CD4-positive, alpha-beta T cell (primary cell): ENCODE measurements at regions not wholly inside any gene's neighbourhood (a gene's known extent, or its start where the extent isn't known, plus 50 kb on each side); places are given as distances from the start of the nearest gene placed in this dataset.

Experiments used
- ATAC-seq: fragments of 200-7000 bp; cut with Tn5 transposase; one replicate; pipeline ENCODE4 v1.10.0; 2022; ENCODE audit warnings: mild to moderate bottlenecking; ENCODE audit not compliant: poor library complexity
- CTCF ChIA-PET: fragments of 350-600 bp; sonication (Branson Sonifier 250); formaldehyde crosslinking; loops from one replicate; lab custom pipeline; 2021; ENCODE audit warnings: antibody characterized with exemption, inconsistent platforms; lab: Charles Lee
- POLR2A ChIA-PET: fragments of 350-600 bp; sonication (Branson Sonifier 250); formaldehyde crosslinking; loops from one replicate; lab custom pipeline; 2021; ENCODE audit warnings: antibody characterized with exemption, inconsistent platforms; lab: Charles Lee
- DNase-seq, 14 experiments: peaks; one replicate each; pipeline ENCODE4 v3.0.0-alpha.2; 2013 to 2020; ENCODE audit warnings: mixed read lengths in 2 of 14
- H3K27ac ChIP-seq, 2 donors: one replicate each; pipeline versions ENCODE4 v1.5.1 to v1.7.0; 2013; ENCODE audit warnings: low read length in 2 of 2, low read depth in 1 of 2, mild to moderate bottlenecking in 1 of 2
- H3K27me3 ChIP-seq, 2 experiments: 1 replicate in 1 of 2; 2 replicates in 1 of 2; pipeline versions ENCODE4 v1.6.1 to v1.7.0; 2013; ENCODE audit warnings: low read length in 2 of 2, control low read depth in 1 of 2, mild to moderate bottlenecking in 1 of 2, moderate library complexity in 1 of 2; ENCODE audit not compliant: insufficient read depth in 2 of 2, control insufficient read depth in 1 of 2
- H3K36me3 ChIP-seq: one replicate; pipeline ENCODE4 v1.6.1; 2013; ENCODE audit warnings: low read length, control low read depth; ENCODE audit not compliant: insufficient read depth
- H3K4me1 ChIP-seq: one replicate; pipeline ENCODE4 v1.6.1; 2013; ENCODE audit warnings: low read length, control low read depth; ENCODE audit not compliant: insufficient read depth
- H3K4me3 ChIP-seq: one replicate; pipeline ENCODE4 v1.5.1; 2013; ENCODE audit warnings: mild to moderate bottlenecking, low read length, moderate library complexity
- H3K9me3 ChIP-seq, 2 experiments: 1 replicate in 1 of 2; 2 replicates in 1 of 2; pipeline versions ENCODE4 v1.6.1 to v1.7.0; 2013; ENCODE audit warnings: low read length in 2 of 2, mild to moderate bottlenecking in 2 of 2, control low read depth in 1 of 2, moderate library complexity in 1 of 2; ENCODE audit not compliant: control insufficient read depth in 1 of 2, insufficient read depth in 1 of 2
- H3K27ac Mint-ChIP-seq: one replicate; pipeline ENCODE4 v1.8.0; 2020; ENCODE audit warnings: mixed read lengths
- H3K27me3 Mint-ChIP-seq: one replicate; pipeline ENCODE4 v1.8.0; 2021; ENCODE audit warnings: mixed read lengths
- H3K36me3 Mint-ChIP-seq: one replicate; pipeline ENCODE4 v1.8.0; 2021; ENCODE audit warnings: low read depth, mixed read lengths
- H3K4me1 Mint-ChIP-seq: one replicate; pipeline ENCODE4 v1.8.0; 2021; ENCODE audit warnings: low read depth, mixed read lengths
- H3K4me3 Mint-ChIP-seq: one replicate; pipeline ENCODE4 v1.8.0; 2020; ENCODE audit warnings: mild to moderate bottlenecking, mixed read lengths
- H3K9me3 Mint-ChIP-seq: one replicate; pipeline ENCODE4 v1.8.0; 2020; ENCODE audit warnings: mixed read lengths
- CTCF ChIP-seq: fragments of 200-600 bp; IDR thresholded peaks from one replicate; pipeline ENCODE4 v1.8.0; 2022; ENCODE audit warnings: antibody characterized with exemption, mild to moderate bottlenecking
- intact Hi-C, 2 experiments: fragments of 100-400 bp; cut with DNase I in 1 of 2; cut with micrococcal nuclease in 1 of 2; formaldehyde crosslinking; loops; one replicate each; pipeline versions ENCODE4 v1.15.1 to v1.9.0; 2023 to 2025; cut with DNase I, micrococcal nuclease

DNA sequence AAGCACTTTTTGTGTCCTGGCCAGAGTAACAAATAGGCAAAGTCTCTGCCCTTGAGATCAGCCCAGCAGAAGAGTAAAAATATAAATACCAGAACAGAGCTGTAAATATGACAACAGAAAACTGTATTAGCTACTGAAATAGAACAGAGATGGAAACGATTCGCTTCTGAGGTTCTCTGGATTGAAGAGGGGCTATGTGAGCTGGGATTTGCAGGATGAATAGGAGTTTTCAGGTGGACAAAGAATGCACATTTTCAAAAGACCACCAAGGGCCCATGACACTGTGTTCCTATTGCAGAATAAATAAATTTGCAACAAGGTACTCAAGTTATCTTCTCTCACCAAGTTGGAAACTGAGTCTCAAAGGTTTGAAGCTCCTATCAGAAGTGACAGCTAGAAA lies 176.6 kb downstream of the BCL11B start:
- H3K4me1 ChIP-seq, result no peaks in the 10 kb centered on the region
- H3K27ac Mint-ChIP-seq, result no peak overlapping the region
- CTCF ChIA-PET, result no interaction called here

DNA sequence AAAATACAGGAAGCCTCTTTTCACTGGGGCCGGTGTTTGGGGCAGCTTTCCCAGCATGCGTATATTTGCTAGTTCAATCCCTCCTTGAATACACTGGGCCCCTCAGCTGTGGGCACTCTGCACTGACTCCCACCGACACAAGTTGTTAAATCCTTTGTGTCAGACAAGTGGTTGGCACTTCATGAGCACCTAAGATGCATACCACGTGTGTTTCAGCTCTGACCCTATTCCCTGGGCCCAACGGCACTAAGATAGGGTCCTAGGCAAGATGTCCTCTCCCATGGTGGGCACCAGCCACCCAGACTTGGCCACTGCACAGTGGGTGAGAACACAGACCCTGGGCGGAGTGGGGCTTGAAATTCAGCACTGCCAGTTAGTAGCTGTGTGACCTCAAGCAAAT lies 173.8 kb downstream of the BCL11B start:
- H3K27ac Mint-ChIP-seq, result no peak overlapping the region

More for the DNA sequence above, 176.6 kb downstream of the BCL11B start:
- Mint-ChIP-seq H3K9me3 (peaks cover 9% of the 10 kb centered on the region), H3K36me3 (peaks cover 23% of the 10 kb centered on the region), H3K27me3 (no peaks in the 10 kb centered on the region), H3K4me1 (no peaks in the 10 kb centered on the region), H3K4me3 (no peak overlapping the region)
- peaks cover 5 to 7% of the 10 kb centered on the region in 2 experiments for H3K9me3 ChIP-seq
- no peaks in the 10 kb centered on the region for H3K27me3 ChIP-seq
- POLR2A ChIA-PET, result no interaction called here
- no peak for ATAC-seq
- intact Hi-C loops, result no loop called here
- no peaks in the 10 kb centered on the region for H3K36me3 ChIP-seq
- no peak overlapping the region for H3K27ac ChIP-seq
- no peak for DNase-seq
- no peak overlapping the region for H3K4me3 ChIP-seq
- TF ChIP-seq CTCF, result no peak

DNA sequence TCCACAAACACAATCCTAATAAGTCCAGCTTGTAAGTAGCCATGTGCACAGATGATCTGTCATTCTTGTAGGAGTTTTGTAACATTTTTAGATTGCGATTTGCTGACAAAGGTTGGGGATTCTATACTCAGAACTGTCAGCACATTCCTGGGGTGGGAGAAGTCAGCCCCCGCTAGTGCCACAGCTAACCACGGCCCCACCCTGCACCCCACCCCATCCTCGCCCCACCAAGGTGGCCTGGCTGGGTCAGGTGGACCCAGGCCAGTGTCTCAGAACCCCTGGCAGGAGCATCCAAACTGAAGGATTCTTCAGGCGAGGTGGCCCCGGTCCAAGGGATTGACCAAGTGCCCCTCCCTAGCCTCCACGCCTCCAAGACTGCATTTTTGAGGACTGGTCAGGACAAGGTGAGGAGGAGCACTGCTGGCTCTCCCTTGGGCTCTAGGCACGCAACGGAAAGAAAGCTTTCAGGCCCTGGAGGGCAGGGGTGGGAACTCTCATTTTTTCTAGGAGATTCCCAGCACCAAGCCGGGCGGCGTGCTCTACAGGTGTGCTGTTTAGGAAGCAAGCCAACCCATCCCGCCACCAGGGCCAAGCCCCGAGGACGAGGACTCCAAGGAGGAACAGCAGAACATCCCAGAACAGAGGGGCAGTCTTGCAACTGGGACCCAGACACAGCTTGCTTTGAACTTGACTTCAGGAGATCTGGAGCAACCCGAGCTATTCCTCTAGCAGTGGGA lies 172.8 kb downstream of the BCL11B start:
- peaks cover 5% of the 10 kb centered on the region for H3K36me3 Mint-ChIP-seq
- CTCF ChIA-PET, result no interaction called here
- TF ChIP-seq CTCF, result no peak
- Histone ChIP-seq H3K9me3 (no peaks in the 10 kb centered on the region), H3K27ac (no peak overlapping the region), H3K4me3 (no peak overlapping the region), H3K36me3 (no peaks in the 10 kb centered on the region), H3K27me3 (no peaks in the 10 kb centered on the region), H3K4me1 (no peaks in the 10 kb centered on the region)
- intact Hi-C loops, result no loop called here
- H3K27me3 Mint-ChIP-seq, result no peaks in the 10 kb centered on the region
- H3K9me3 Mint-ChIP-seq, result no peaks in the 10 kb centered on the region
- DNase-seq (no peak), ATAC-seq (no peak)
- POLR2A ChIA-PET, result no interaction called here
- no peak overlapping the region for H3K27ac Mint-ChIP-seq
- H3K4me3 Mint-ChIP-seq, result no peak overlapping the region
- peaks cover 15% of the 10 kb centered on the region for H3K4me1 Mint-ChIP-seq

More for the DNA sequence above, 173.8 kb downstream of the BCL11B start:
- no peak for ATAC-seq
- Mint-ChIP-seq H3K27me3 (no peaks in the 10 kb centered on the region), H3K4me3 (no peak overlapping the region), H3K36me3 (peaks cover 7% of the 10 kb centered on the region), H3K9me3 (no peaks in the 10 kb centered on the region), H3K4me1 (peaks cover 15% of the 10 kb centered on the region)
- H3K27ac ChIP-seq, result no peak overlapping the region
- H3K4me1 ChIP-seq, result no peaks in the 10 kb centered on the region
- no peaks in the 10 kb centered on the region for H3K27me3 ChIP-seq
- H3K36me3 ChIP-seq, result no peaks in the 10 kb centered on the region
- no peak for DNase-seq
- CTCF ChIA-PET, result no interaction called here
- H3K9me3 ChIP-seq, result peaks cover 0 to 5% of the 10 kb centered on the region in 2 experiments
- intact Hi-C loops, result no loop called here
- POLR2A ChIA-PET, result no interaction called here
- no peak for TF ChIP-seq CTCF
- H3K4me3 ChIP-seq, result no peak overlapping the region
